ENCODE measurements at regions not wholly inside any gene's neighbourhood (a gene's known extent, or its start where the extent isn't known, plus 50 kb on each side); places are given as distances from the start of the nearest gene placed in this dataset.
"Not testable (repeated sequence)": the region's sequence is repeated elsewhere in the genome, so short reads cannot be mapped to it uniquely, and the experiment has no call there.

DNA sequence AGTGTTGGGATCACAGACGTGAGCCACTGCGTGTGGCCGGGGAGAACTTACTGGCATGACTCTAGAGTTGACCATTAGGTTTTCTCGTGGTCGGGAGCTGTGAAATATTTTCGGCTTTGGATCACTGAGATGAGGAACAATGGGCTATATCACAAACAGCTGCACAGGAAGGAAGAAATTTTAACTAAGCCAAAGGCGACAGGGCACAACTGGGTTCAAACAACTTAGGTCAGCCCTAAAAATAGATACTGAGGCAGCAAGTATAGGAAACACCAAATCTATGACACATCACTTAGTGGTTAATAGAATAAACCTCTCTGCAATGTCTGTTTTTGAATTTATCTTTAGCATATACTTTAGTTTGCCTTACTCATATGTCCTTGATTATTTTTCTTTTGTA lies 162.9 kb downstream of the LRIG3 start:
- Histone ChIP-seq H3K4me3 (ENCODE audit: low read depth in 2 of 2, low read length in 2 of 2) (no peak overlapping the region), H3K27ac (ENCODE audit: low read length) (no peak overlapping the region), H3K27me3 (ENCODE audit: control insufficient read depth, insufficient read depth, low read length) (no peaks in the 10 kb centered on the region), H3K36me3 (ENCODE audit: control insufficient read depth, insufficient read depth, low read length) (no peaks in the 10 kb centered on the region), H3K9me3 (ENCODE audit: control insufficient read depth, insufficient read depth, low read depth, low read length) (no peaks in the 10 kb centered on the region), H3K4me1 (ENCODE audit: control insufficient read depth, insufficient read depth, low read length) (no peaks in the 10 kb centered on the region)
- intact Hi-C loops (cut with micrococcal nuclease; ENCODE audit: unreplicated experiment) (no loop called here), in situ Hi-C loops (cut with HindIII; ENCODE audit: low pct_unique_long_range_greater_than_20kb, low sequenced_read_pairs) (no loop called here)
- CTCF ChIA-PET = no interaction called here
- DNase-seq (ENCODE audit: low read depth, low spot score) = no peak
- POLR2A ChIA-PET = no interaction called here
- BruUV-seq (replicated peaks) = no TSS peak
- no peak for ATAC-seq
- TF ChIP-seq POLR2AphosphoS5 (IDR thresholded peaks at IDR 0.05; ENCODE audit: low read depth, low read length) = no peak
- no peak for TF ChIP-seq CTCF (IDR thresholded peaks at IDR 0.05)
- no peak for TF ChIP-seq SIN3A (IDR thresholded peaks at IDR 0.05; ENCODE audit: borderline replicate concordance, insufficient read depth, low read depth, low read length)
- TF ChIP-seq, protein P1, sequence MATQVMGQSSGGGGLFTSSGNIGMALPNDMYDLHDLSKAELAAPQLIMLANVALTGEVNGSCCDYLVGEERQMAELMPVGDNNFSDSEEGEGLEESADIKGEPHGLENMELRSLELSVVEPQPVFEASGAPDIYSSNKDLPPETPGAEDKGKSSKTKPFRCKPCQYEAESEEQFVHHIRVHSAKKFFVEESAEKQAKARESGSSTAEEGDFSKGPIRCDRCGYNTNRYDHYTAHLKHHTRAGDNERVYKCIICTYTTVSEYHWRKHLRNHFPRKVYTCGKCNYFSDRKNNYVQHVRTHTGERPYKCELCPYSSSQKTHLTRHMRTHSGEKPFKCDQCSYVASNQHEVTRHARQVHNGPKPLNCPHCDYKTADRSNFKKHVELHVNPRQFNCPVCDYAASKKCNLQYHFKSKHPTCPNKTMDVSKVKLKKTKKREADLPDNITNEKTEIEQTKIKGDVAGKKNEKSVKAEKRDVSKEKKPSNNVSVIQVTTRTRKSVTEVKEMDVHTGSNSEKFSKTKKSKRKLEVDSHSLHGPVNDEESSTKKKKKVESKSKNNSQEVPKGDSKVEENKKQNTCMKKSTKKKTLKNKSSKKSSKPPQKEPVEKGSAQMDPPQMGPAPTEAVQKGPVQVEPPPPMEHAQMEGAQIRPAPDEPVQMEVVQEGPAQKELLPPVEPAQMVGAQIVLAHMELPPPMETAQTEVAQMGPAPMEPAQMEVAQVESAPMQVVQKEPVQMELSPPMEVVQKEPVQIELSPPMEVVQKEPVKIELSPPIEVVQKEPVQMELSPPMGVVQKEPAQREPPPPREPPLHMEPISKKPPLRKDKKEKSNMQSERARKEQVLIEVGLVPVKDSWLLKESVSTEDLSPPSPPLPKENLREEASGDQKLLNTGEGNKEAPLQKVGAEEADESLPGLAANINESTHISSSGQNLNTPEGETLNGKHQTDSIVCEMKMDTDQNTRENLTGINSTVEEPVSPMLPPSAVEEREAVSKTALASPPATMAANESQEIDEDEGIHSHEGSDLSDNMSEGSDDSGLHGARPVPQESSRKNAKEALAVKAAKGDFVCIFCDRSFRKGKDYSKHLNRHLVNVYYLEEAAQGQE (IDR thresholded peaks at IDR 0.05; ENCODE audit: insufficient read depth in 1 of 2, low read depth in 2 of 2, low read length in 1 of 2) = no peak
- no peak for TF ChIP-seq TCF7L2 (IDR thresholded peaks at IDR 0.05; ENCODE audit: low read depth, low read length)

- intact Hi-C loops (cut with micrococcal nuclease; ENCODE audit: unreplicated experiment); POLR2A ChIA-PET; DNase-seq (ENCODE audit: low read depth, low spot score); H3K36me3 ChIP-seq (ENCODE audit: control insufficient read depth, insufficient read depth, low read length); H3K27ac ChIP-seq (ENCODE audit: low read length); BruUV-seq (replicated peaks); H3K9me3 ChIP-seq (ENCODE audit: control insufficient read depth, insufficient read depth, low read depth, low read length); in situ Hi-C loops (cut with HindIII; ENCODE audit: low pct_unique_long_range_greater_than_20kb, low sequenced_read_pairs); H3K27me3 ChIP-seq (ENCODE audit: control insufficient read depth, insufficient read depth, low read length); CTCF ChIA-PET; H3K4me3 ChIP-seq (ENCODE audit: low read depth in 2 of 2, low read length in 2 of 2); ATAC-seq; H3K4me1 ChIP-seq (ENCODE audit: control insufficient read depth, insufficient read depth, low read length): not testable (repeated sequence)
Measured at GRCh38 chr12:58759745-58760144, 160.6 kb downstream of the LRIG3 start.

DNA sequence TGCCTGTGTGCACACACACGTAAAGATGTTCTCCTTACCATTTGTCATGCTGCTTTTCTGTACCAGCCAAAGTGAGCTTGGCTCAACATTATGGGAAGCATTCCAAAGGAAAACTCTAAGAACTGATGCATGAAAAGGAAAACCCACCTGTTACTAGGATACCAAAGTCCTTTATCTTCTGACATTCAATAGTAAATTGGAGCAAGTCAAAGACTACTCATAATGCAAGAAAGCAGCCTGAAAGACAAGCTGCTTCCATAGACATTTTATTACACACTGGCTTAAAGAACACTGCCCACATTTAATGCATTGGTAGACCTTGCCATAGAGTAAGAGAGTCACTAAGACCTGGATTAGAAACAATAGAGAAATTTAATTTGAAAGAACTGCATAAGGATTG lies 159.0 kb downstream of the LRIG3 start:
- H3K9me3 ChIP-seq (ENCODE audit: control insufficient read depth, insufficient read depth, low read depth, low read length) = no peaks in the 10 kb centered on the region
- no peak overlapping the region for H3K27ac ChIP-seq (ENCODE audit: low read length)
- ATAC-seq = no peak
- no TSS peak for BruUV-seq (replicated peaks)
- DNase-seq (ENCODE audit: low read depth, low spot score) = no peak
- CTCF ChIA-PET = no interaction called here
- TF ChIP-seq SIN3A (IDR thresholded peaks at IDR 0.05; ENCODE audit: borderline replicate concordance, insufficient read depth, low read depth, low read length) (no peak), CTCF (IDR thresholded peaks at IDR 0.05) (no peak), TCF7L2 (IDR thresholded peaks at IDR 0.05; ENCODE audit: low read depth, low read length) (no peak), POLR2AphosphoS5 (IDR thresholded peaks at IDR 0.05; ENCODE audit: low read depth, low read length) (no peak)
- TF ChIP-seq, protein P1 (IDR thresholded peaks at IDR 0.05; ENCODE audit: insufficient read depth in 1 of 2, low read depth in 2 of 2, low read length in 1 of 2) = no peak
- in situ Hi-C loops (cut with HindIII; ENCODE audit: low pct_unique_long_range_greater_than_20kb, low sequenced_read_pairs) (no loop called here), intact Hi-C loops (cut with micrococcal nuclease; ENCODE audit: unreplicated experiment) (no loop called here)
- H3K27me3 ChIP-seq (ENCODE audit: control insufficient read depth, insufficient read depth, low read length) = no peaks in the 10 kb centered on the region
- no peaks in the 10 kb centered on the region for H3K4me1 ChIP-seq (ENCODE audit: control insufficient read depth, insufficient read depth, low read length)
- POLR2A ChIA-PET = no interaction called here
- no peaks in the 10 kb centered on the region for H3K36me3 ChIP-seq (ENCODE audit: control insufficient read depth, insufficient read depth, low read length)
- H3K4me3 ChIP-seq (ENCODE audit: low read depth in 2 of 2, low read length in 2 of 2) = no peak overlapping the region

Data from Panc1 (cell line).